ENCODE measurements at regions not wholly inside any gene's neighbourhood (a gene's known extent, or its start where the extent isn't known, plus 50 kb on each side); places are given as distances from the start of the nearest gene placed in this dataset.

- H3K4me3 Mint-ChIP-seq, result no peak overlapping the region
- peaks cover 0 to 2% (median 0%) of the 10 kb centered on the region in 3 donors for H3K27me3 Mint-ChIP-seq (ENCODE audit: low read depth in 3 of 3)
- Histone ChIP-seq H4K20me1 (ENCODE audit: insufficient read depth, low read length) (no peaks in the 10 kb centered on the region), H3K27me3 (ENCODE audit: control insufficient read depth in 2 of 2, insufficient read depth in 2 of 2, low read length in 2 of 2) (no peaks in the 10 kb centered on the region), H3K27ac (ENCODE audit: low read depth in 1 of 2, low read length in 2 of 2) (no peak overlapping the region), H3K36me3 (replicated peaks in 1 of 2; ENCODE audit: control insufficient read depth in 1 of 2, insufficient read depth in 2 of 2, low read length in 2 of 2) (no peaks in the 10 kb centered on the region), H3K4me2 (replicated peaks; ENCODE audit: extremely low read depth, low read length, poor library complexity, severe bottlenecking) (no peak overlapping the region), H3K4me1 (ENCODE audit: control insufficient read depth in 1 of 2, insufficient read depth in 2 of 2, low read length in 2 of 2) (no peaks in the 10 kb centered on the region), H3K9me3 (replicated peaks in 1 of 2; ENCODE audit: control insufficient read depth in 1 of 2, insufficient read depth in 1 of 2, low read length in 2 of 2) (no peaks in the 10 kb centered on the region), H3K9ac (ENCODE audit: insufficient read depth, low read length, poor library complexity, severe bottlenecking) (no peak overlapping the region), H3K4me3 (replicated peaks in 1 of 3; ENCODE audit: low read depth in 2 of 3, low read length in 3 of 3) (no peak overlapping the region), H2AFZ (ENCODE audit: insufficient read depth, low read depth, low read length, poor library complexity, severe bottlenecking) (no peak overlapping the region), H3K79me2 (ENCODE audit: insufficient read depth, low read length) (no peaks in the 10 kb centered on the region)
- H3K36me3 Mint-ChIP-seq, result no peaks in the 10 kb centered on the region
- no peak overlapping the region for H3K27ac Mint-ChIP-seq
- H3K4me1 Mint-ChIP-seq, result no peaks in the 10 kb centered on the region
- no peak for TF ChIP-seq CTCF (IDR thresholded peaks at IDR 0.05)
- WGBS (ENCODE audit: insufficient coverage), result 90% methylated on average over 5 of the region's 10 CpGs
- H3K9me3 Mint-ChIP-seq, result peaks cover 0 to 6% (median 0%) of the 10 kb centered on the region in 7 donors
- no peak for DNase-seq
- intact Hi-C loops (cut with micrococcal nuclease), result no loop called here
Observed at GRCh38 chr4:35151816-35152572, 1092.3 kb downstream of the ARAP2 start.

GRCh38 chr4:35163168-35163567 lies 1081.1 kb downstream of the ARAP2 start:
- Mint-ChIP-seq H3K4me3 (no peak overlapping the region), H3K27ac (no peak overlapping the region), H3K9me3 (peaks cover 0 to 3% (median 0%) of the 10 kb centered on the region in 7 donors), H3K36me3 (no peaks in the 10 kb centered on the region), H3K27me3 (ENCODE audit: low read depth in 3 of 3) (no peaks in the 10 kb centered on the region), H3K4me1 (no peaks in the 10 kb centered on the region)
- Histone ChIP-seq H3K36me3 (replicated peaks in 1 of 2; ENCODE audit: control insufficient read depth in 1 of 2, insufficient read depth in 2 of 2, low read length in 2 of 2) (no peaks in the 10 kb centered on the region), H3K4me3 (replicated peaks in 1 of 3; ENCODE audit: low read depth in 2 of 3, low read length in 3 of 3) (no peak overlapping the region), H3K79me2 (ENCODE audit: insufficient read depth, low read length) (no peaks in the 10 kb centered on the region), H3K9ac (ENCODE audit: insufficient read depth, low read length, poor library complexity, severe bottlenecking) (no peak overlapping the region), H3K4me1 (ENCODE audit: control insufficient read depth in 1 of 2, insufficient read depth in 2 of 2, low read length in 2 of 2) (no peaks in the 10 kb centered on the region), H3K27me3 (ENCODE audit: control insufficient read depth in 2 of 2, insufficient read depth in 2 of 2, low read length in 2 of 2) (no peaks in the 10 kb centered on the region), H3K4me2 (replicated peaks; ENCODE audit: extremely low read depth, low read length, poor library complexity, severe bottlenecking) (no peak overlapping the region), H4K20me1 (ENCODE audit: insufficient read depth, low read length) (no peaks in the 10 kb centered on the region), H3K27ac (ENCODE audit: low read depth in 1 of 2, low read length in 2 of 2) (no peak overlapping the region), H2AFZ (ENCODE audit: insufficient read depth, low read depth, low read length, poor library complexity, severe bottlenecking) (no peak overlapping the region), H3K9me3 (replicated peaks in 1 of 2; ENCODE audit: control insufficient read depth in 1 of 2, insufficient read depth in 1 of 2, low read length in 2 of 2) (no peaks in the 10 kb centered on the region)
- intact Hi-C loops (cut with micrococcal nuclease), result no loop called here
- no peak for TF ChIP-seq CTCF (IDR thresholded peaks at IDR 0.05)
- DNase-seq, result no peak
- 88% methylated on average over 1 of the region's 1 CpG for WGBS (ENCODE audit: insufficient coverage)
